Smooth muscle cell (in vitro differentiated cells): ENCODE measurements at regions not wholly inside any gene's neighbourhood (a gene's known extent, or its start where the extent isn't known, plus 50 kb on each side); places are given as distances from the start of the nearest gene placed in this dataset.
A peak's percentile ranks its signal among the peaks of the same experiment; 100 is the strongest.

Experiments used
- DNase-seq: peaks from one replicate; lab custom pipeline; 2025; ENCODE audit not compliant: unreplicated experiment; lab: John Stamatoyannopoulos, UW
- H2AFZ ChIP-seq: fragments of 200-600 bp; sonication (generic); 2 replicates; pipeline ENCODE4 v1.6.0; 2016; ENCODE audit warnings: antibody characterized with exemption, low read depth, mild to moderate bottlenecking
- H3F3A ChIP-seq: fragments of 200-600 bp; sonication (generic); 2 replicates; pipeline ENCODE4 v1.6.0; 2017; ENCODE audit warnings: antibody characterized with exemption, low read depth
- H3K27ac ChIP-seq: fragments of 200-600 bp; sonication (generic); 2 replicates; pipeline ENCODE4 v1.5.1; 2016; ENCODE audit warnings: low read depth, mild to moderate bottlenecking
- H3K27me3 ChIP-seq: fragments of 200-600 bp; sonication (generic); 2 replicates; pipeline ENCODE4 v1.6.1; 2016; ENCODE audit warnings: low read depth, mild to moderate bottlenecking
- H3K36me3 ChIP-seq: fragments of 200-600 bp; sonication (generic); 2 replicates; pipeline ENCODE4 v1.5.1; 2016; ENCODE audit warnings: low read depth
- H3K4me1 ChIP-seq: fragments of 200-600 bp; sonication (generic); 2 replicates; pipeline ENCODE4 v1.5.1; 2016; ENCODE audit warnings: low read depth
- H3K4me2 ChIP-seq: fragments of 200-600 bp; sonication (generic); 2 replicates; pipeline ENCODE4 v1.6.0; 2016; ENCODE audit warnings: mild to moderate bottlenecking
- H3K4me3 ChIP-seq: fragments of 200-600 bp; sonication (generic); 2 replicates; pipeline ENCODE4 v1.5.1; 2016; ENCODE audit warnings: mild to moderate bottlenecking
- H3K79me2 ChIP-seq: fragments of 200-600 bp; sonication (generic); 2 replicates; pipeline ENCODE4 v1.6.0; 2016; ENCODE audit warnings: low read depth, mild to moderate bottlenecking
- H3K9ac ChIP-seq: fragments of 200-600 bp; sonication (generic); 2 replicates; pipeline ENCODE4 v1.6.0; 2016; ENCODE audit warnings: low read depth
- H3K9me3 ChIP-seq: fragments of 200-600 bp; sonication (generic); replicated peaks from 2 replicates; pipeline ENCODE4 v1.5.1; 2016; ENCODE audit warnings: low read depth
- H4K20me1 ChIP-seq: fragments of 200-600 bp; sonication (generic); 2 replicates; pipeline ENCODE4 v1.6.0; 2016; ENCODE audit warnings: low read depth
- CTCF ChIP-seq: fragments of 200-600 bp; sonication (generic); IDR thresholded peaks from 2 replicates; pipeline ENCODE4 v1.5.1; 2017; ENCODE audit warnings: borderline replicate concordance, mild to moderate bottlenecking, antibody characterized with exemption; ENCODE audit not compliant: insufficient read depth, poor library complexity, severe bottlenecking
- WGBS: methylation state at CpG from one replicate; pipeline ENCODE4 v1.1.7; 2016; ENCODE audit warnings: low lambda C conversion rate; 5-methylcytosine and 5-hydroxymethylcytosine counted together

DNA sequence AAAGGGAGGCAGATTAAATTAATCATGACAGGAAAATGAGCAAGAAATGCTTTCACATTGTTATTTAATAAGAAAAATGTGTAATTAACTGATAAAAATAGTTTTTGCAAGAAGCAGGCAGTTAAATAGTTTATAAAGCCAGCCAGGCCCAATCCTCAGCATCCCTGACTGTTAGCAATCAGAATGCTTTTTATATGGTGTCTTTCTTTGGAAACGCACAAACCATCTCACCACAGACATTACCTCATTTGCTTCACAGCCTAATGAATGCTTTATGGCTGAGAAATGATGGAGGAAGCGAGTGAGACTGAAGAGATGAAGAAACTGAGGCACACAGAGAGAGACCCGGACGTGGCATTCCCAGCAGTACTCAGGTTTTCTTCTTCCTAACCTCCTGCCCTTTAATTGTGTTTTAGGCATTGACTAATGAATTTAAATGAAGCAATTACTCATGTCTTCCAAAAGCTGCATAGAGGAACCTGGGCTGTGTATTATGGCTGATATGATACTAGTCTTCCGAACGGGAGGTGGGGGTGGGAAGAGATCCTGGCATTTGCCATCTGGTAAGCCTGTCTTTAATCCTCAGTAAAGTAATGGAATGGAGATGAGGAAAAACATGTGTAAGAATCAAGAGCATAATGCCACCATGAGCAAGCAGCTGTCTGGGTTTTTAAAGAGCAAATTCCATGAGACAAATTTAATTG is 116.1 kb upstream of the LMO4 start:
- Histone ChIP-seq H3K36me3 (no peaks in the 10 kb centered on the region), H3F3A (peaks cover 4% of the 10 kb centered on the region), H3K27me3 (no peaks in the 10 kb centered on the region), H3K79me2 (no peaks in the 10 kb centered on the region), H4K20me1 (no peaks in the 10 kb centered on the region), H3K27ac (peak overlapping the region; percentile 63), H3K4me1 (peaks cover 5% of the 10 kb centered on the region), H3K9me3 (no peaks in the 10 kb centered on the region), H2AFZ (peak overlapping the region; percentile 6), H3K9ac (no peak overlapping the region), H3K4me2 (peak overlapping the region; percentile 9), H3K4me3 (no peak overlapping the region)
- no peak for TF ChIP-seq CTCF
- WGBS: 40% methylated on average over 6 of the region's 6 CpGs
- DNase-seq: no peak

DNA sequence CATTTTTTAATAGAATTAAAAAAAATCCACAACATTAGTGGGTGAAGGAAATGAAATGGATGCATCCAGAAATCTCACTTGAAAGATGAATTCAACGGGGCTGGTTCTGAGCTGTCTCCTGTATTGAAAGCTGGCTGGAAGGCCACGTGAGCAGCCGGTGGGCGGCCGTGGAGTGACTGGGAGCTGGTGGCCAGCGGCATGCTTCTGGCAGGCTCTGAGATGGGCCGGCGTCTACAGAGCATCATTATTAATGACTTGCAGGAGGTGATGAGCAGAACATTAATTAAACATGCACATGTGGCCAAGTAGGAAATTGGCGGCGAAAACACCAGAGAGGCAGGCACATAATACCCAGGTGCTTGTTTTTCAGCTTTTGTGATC is 115.6 kb upstream of the LMO4 start:
- no peak overlapping the region for H3K9ac ChIP-seq
- peaks cover 4% of the 10 kb centered on the region for H3F3A ChIP-seq
- H3K4me1 ChIP-seq: peaks cover 5% of the 10 kb centered on the region
- H2AFZ ChIP-seq: peak overlapping the region; percentile 6
- H3K4me2 ChIP-seq: peak overlapping the region; percentile 9
- no peaks in the 10 kb centered on the region for H3K36me3 ChIP-seq
- 81% methylated on average over 10 of the region's 10 CpGs for WGBS
- no peaks in the 10 kb centered on the region for H4K20me1 ChIP-seq
- no peak overlapping the region for H3K4me3 ChIP-seq
- H3K27ac ChIP-seq: peak overlapping the region; percentile 63
- H3K27me3 ChIP-seq: no peaks in the 10 kb centered on the region
- TF ChIP-seq CTCF: no peak
- no peak for DNase-seq
- no peaks in the 10 kb centered on the region for H3K9me3 ChIP-seq
- no peaks in the 10 kb centered on the region for H3K79me2 ChIP-seq

GRCh38 chr1:87215592-87215991 is 113.1 kb upstream of the LMO4 start:
- H3K9ac ChIP-seq: no peak overlapping the region
- H3K27me3 ChIP-seq: no peaks in the 10 kb centered on the region
- no peaks in the 10 kb centered on the region for H3K36me3 ChIP-seq
- peaks cover 4% of the 10 kb centered on the region for H3F3A ChIP-seq
- no peak for DNase-seq
- H3K9me3 ChIP-seq: no peaks in the 10 kb centered on the region
- H3K4me3 ChIP-seq: no peak overlapping the region
- H3K27ac ChIP-seq: no peak overlapping the region
- H3K4me1 ChIP-seq: peaks cover 5% of the 10 kb centered on the region
- no peaks in the 10 kb centered on the region for H3K79me2 ChIP-seq
- H3K4me2 ChIP-seq: no peak overlapping the region
- H4K20me1 ChIP-seq: no peaks in the 10 kb centered on the region
- H2AFZ ChIP-seq: no peak overlapping the region
- no peak for TF ChIP-seq CTCF
- WGBS: 100% methylated on average over 1 of the region's 1 CpG

- Histone ChIP-seq H3K9ac (no peak overlapping the region), H3K4me1 (no peaks in the 10 kb centered on the region), H3K9me3 (no peaks in the 10 kb centered on the region), H3K4me2 (no peak overlapping the region), H3K27ac (no peak overlapping the region), H4K20me1 (no peaks in the 10 kb centered on the region), H3F3A (no peaks in the 10 kb centered on the region), H3K4me3 (no peak overlapping the region), H3K36me3 (no peaks in the 10 kb centered on the region), H2AFZ (no peak overlapping the region), H3K27me3 (no peaks in the 10 kb centered on the region), H3K79me2 (no peaks in the 10 kb centered on the region)
- TF ChIP-seq CTCF: no peak
- DNase-seq: no peak
- 78% methylated on average over 2 of the region's 2 CpGs for WGBS
Observed at GRCh38 chr1:87218618-87219017, 110.1 kb upstream of the LMO4 start.
